ENCODE measurements at regions not wholly inside any gene's neighbourhood (a gene's known extent, or its start where the extent isn't known, plus 50 kb on each side); places are given as distances from the start of the nearest gene placed in this dataset.

GRCh38 chr1:181204530-181204929 lies 116.0 kb downstream of the IER5 start:
- TF ChIP-seq RAD21 (IDR thresholded peaks at IDR 0.05; ENCODE audit: low read depth) (no peak), SIN3A (IDR thresholded peaks at IDR 0.05; ENCODE audit: low read depth) (no peak), YY1 (IDR thresholded peaks at IDR 0.05; ENCODE audit: extremely low read depth, insufficient replicate concordance, low read depth, low read length) (no peak), EZH2phosphoT487 (IDR thresholded peaks at IDR 0.05; ENCODE audit: borderline replicate concordance) (no peak), CTCF (IDR thresholded peaks at IDR 0.05 in 2 of 3, conservative IDR thresholded peaks at IDR 0.05 in 1 of 3; ENCODE audit: borderline replicate concordance in 1 of 3, insufficient read depth in 1 of 3, low read depth in 2 of 3, low read length in 2 of 3) (no peak), MAX (IDR thresholded peaks at IDR 0.05) (no peak)
- Histone ChIP-seq H2AFZ (ENCODE audit: low read depth, low read length, poor library complexity, severe bottlenecking) (no peak overlapping the region), H3K9me2 (ENCODE audit: insufficient read depth) (no peaks in the 10 kb centered on the region), H3K27me3 (ENCODE audit: insufficient read depth, low read length) (peaks cover 5% of the 10 kb centered on the region; the same call in 1 of the 2 replicates), H4K20me1 (ENCODE audit: insufficient read depth) (no peaks in the 10 kb centered on the region), H3K79me2 (ENCODE audit: insufficient read depth, low read length) (no peaks in the 10 kb centered on the region), H3K9me3 (ENCODE audit: control insufficient read depth in 1 of 2, insufficient read depth in 1 of 2, low read depth in 1 of 2, low read length in 2 of 2) (no peaks in the 10 kb centered on the region), H3K27ac (ENCODE audit: low read depth, low read length) (no peak overlapping the region), H3K9ac (ENCODE audit: low read length) (no peak overlapping the region), H3K4me3 (replicated peaks in 1 of 2; ENCODE audit: low read depth in 1 of 2, low read length in 2 of 2) (no peak overlapping the region), H3K4me2 (ENCODE audit: low read length) (no peak overlapping the region), H3K36me3 (ENCODE audit: control insufficient read depth in 1 of 2, insufficient read depth in 2 of 2, low read length in 2 of 2) (no peaks in the 10 kb centered on the region), H3K4me1 (ENCODE audit: control insufficient read depth in 1 of 2, insufficient read depth in 2 of 2, low read length in 2 of 2) (no peaks in the 10 kb centered on the region)
- intact Hi-C loops (cut with micrococcal nuclease): no loop called here
- POLR2A ChIA-PET: no interaction called here
- RAD21 ChIA-PET (ENCODE audit: low non-redundant PET in 1 of 2, low total read pairs in 2 of 2, uncharacterized antibody in 2 of 2, unreplicated experiment in 2 of 2): no interaction called here
- CTCF ChIA-PET: no interaction called here
- no TSS peak for BruUV-seq (replicated peaks)
- DNase-seq (ENCODE audit: low read depth, low spot score) (no peak), ATAC-seq (no peak; the same call in 1 of the 2 replicates)

GRCh38 chr1:181205901-181206300 lies 117.4 kb downstream of the IER5 start:
- H3K9me2 ChIP-seq (ENCODE audit: insufficient read depth): no peaks in the 10 kb centered on the region
- intact Hi-C loops (cut with micrococcal nuclease): no loop called here
- no peaks in the 10 kb centered on the region for H4K20me1 ChIP-seq (ENCODE audit: insufficient read depth)
- H2AFZ ChIP-seq (ENCODE audit: low read depth, low read length, poor library complexity, severe bottlenecking): no peak overlapping the region
- ChIA-PET POLR2A (no interaction called here), RAD21 (ENCODE audit: low non-redundant PET in 1 of 2, low total read pairs in 2 of 2, uncharacterized antibody in 2 of 2, unreplicated experiment in 2 of 2) (no interaction called here), CTCF (no interaction called here)
- H3K4me1 ChIP-seq (ENCODE audit: control insufficient read depth in 1 of 2, insufficient read depth in 2 of 2, low read length in 2 of 2): no peaks in the 10 kb centered on the region
- H3K27me3 ChIP-seq (ENCODE audit: insufficient read depth, low read length): peaks cover 5% of the 10 kb centered on the region; the same call in 1 of the 2 replicates
- no peaks in the 10 kb centered on the region for H3K79me2 ChIP-seq (ENCODE audit: insufficient read depth, low read length)
- H3K9ac ChIP-seq (ENCODE audit: low read length): no peak overlapping the region
- no peaks in the 10 kb centered on the region for H3K36me3 ChIP-seq (ENCODE audit: control insufficient read depth in 1 of 2, insufficient read depth in 2 of 2, low read length in 2 of 2)
- DNase-seq (ENCODE audit: low read depth, low spot score) (no peak), ATAC-seq (no peak)
- no peak overlapping the region for H3K27ac ChIP-seq (ENCODE audit: low read depth, low read length)
- no peaks in the 10 kb centered on the region for H3K9me3 ChIP-seq (ENCODE audit: control insufficient read depth in 1 of 2, insufficient read depth in 1 of 2, low read depth in 1 of 2, low read length in 2 of 2)
- H3K4me2 ChIP-seq (ENCODE audit: low read length): no peak overlapping the region
- TF ChIP-seq CBX3 (IDR thresholded peaks at IDR 0.05; ENCODE audit: low read depth): no peak
- TF ChIP-seq ELF1 (IDR thresholded peaks at IDR 0.05; ENCODE audit: borderline replicate concordance, low read depth): no peak
- no peak for TF ChIP-seq FOSL1 (IDR thresholded peaks at IDR 0.05; ENCODE audit: low read depth)
- TF ChIP-seq JUND (IDR thresholded peaks at IDR 0.05): no peak
- H3K4me3 ChIP-seq (replicated peaks in 1 of 2; ENCODE audit: low read depth in 1 of 2, low read length in 2 of 2): no peak overlapping the region
- no TSS peak for BruUV-seq (replicated peaks)
